Effector CD8-positive, alpha-beta T cell (primary cell): ENCODE measurements at regions not wholly inside any gene's neighbourhood (a gene's known extent, or its start where the extent isn't known, plus 50 kb on each side); places are given as distances from the start of the nearest gene placed in this dataset.
"Not testable (repeated sequence)": the region's sequence is repeated elsewhere in the genome, so short reads cannot be mapped to it uniquely, and the experiment has no call there.

ENCODE experiments used
- DNase-seq: peaks from one replicate; lab custom pipeline; 2025; lab: John Stamatoyannopoulos, UW

DNA sequence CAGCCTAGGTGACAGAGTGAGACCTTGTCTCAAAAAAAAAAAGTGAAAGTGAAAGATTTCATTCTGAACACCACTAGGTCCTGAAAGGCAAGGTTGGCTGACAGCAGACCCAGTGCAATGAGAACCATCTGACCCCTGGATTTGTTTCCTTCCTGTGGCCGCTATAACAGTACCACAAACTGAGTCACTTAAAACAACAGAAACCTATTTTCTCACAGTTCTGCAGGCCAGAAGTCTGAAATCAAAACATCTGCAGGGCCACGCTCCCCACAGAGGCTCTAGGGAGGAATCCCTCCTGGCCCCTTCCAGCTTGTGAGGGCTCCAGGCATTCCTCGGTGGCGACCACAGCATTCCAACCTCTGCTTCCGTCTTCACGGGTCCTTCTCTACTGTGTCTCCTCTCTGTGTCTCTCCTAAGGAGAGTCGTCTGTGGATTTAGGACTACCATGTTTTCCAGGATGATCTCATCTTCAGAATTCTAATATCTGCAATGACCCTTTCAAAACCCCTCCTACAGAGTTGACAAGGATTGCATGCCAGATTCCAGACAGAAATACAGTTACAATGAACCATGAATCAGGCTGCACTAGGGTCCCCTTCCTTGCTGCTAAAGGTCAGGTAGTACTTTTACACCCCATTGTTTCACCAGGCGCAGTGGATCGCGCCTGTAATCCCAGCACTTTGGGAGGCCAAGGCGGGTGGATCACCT lies 78.0 kb upstream of the ADGRL1 start:
- not testable (repeated sequence) for DNase-seq

DNA sequence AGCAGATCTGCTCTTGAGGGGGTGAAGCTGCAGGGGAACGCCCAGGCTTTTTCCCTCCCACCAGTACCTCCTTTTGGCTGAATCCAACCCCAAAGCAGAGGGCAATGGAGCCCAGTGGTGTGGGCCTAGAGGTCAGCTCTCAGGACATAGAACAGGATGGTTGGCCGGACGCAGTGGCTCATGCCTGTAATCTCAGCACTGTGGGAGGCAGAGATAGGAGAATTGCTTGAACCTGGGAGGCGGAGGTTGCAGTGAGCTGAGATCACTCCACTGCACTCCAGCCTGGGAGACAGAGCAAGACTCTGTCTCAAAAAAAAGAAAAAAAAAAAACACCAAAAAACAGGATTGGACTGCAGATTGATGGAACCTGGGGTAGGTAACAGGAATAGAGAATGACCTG lies 73.3 kb upstream of the ADGRL1 start:
- not testable (repeated sequence) for DNase-seq

DNA sequence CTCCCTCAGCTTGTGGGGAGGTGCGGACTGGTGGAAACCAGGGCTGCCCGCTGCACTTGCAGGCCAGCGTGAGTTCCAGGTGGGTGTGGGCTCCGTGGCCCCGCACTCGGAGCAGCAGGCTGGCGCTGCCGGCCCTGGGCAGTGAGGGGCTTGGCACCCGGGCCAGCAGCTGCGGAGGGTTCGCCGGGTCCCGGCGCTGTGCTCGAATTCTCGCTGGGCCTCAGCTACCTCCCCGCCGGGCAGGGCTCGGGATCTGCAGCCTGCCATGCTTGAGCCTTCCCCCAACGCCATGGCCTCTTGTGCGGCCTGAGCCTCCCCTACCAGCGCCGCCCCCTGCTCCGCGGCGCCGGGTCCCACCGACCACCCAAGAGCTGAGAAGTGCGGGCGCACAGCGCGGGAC lies 71.6 kb upstream of the ADGRL1 start:
- no peak for DNase-seq

DNA sequence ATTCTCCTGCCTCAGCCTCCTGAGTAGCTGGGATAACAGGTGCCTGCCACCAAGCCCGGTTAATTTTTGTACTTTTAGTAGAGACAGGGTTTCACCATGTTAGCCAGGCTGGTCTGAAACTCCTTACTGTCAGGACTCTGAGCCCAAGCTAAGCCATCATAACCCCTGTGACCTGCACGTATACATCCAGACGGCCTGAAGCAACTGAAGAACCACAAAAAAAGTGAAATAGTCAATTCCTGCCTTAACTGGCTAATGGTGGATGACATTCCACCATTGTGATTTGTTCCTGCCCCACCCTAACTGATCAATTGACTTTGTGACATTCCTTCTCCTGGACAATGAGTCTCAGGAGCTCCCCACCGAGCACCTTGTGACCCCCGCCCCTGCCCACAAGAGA lies 69.9 kb upstream of the ADGRL1 start:
- DNase-seq, result not testable (repeated sequence)

DNA sequence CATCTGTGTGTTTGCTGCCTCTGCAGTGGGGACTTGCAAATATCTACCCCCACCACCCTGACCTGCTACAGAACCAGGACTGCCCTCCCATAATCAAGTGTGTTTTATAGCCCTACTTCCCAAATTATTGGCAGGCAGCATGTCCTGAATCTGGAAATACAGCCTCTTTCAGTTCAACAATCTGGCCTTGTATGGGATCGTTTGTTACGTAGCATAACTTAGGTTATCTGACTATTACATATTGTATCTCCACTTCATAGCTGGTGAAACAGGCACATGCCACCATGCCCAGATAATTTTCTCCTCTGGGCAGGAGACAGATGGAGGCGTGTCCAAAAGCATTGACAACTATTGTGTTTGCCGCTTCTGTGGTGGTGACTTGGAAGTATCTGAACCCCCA lies 66.7 kb upstream of the ADGRL1 start:
- no peak for DNase-seq

DNA sequence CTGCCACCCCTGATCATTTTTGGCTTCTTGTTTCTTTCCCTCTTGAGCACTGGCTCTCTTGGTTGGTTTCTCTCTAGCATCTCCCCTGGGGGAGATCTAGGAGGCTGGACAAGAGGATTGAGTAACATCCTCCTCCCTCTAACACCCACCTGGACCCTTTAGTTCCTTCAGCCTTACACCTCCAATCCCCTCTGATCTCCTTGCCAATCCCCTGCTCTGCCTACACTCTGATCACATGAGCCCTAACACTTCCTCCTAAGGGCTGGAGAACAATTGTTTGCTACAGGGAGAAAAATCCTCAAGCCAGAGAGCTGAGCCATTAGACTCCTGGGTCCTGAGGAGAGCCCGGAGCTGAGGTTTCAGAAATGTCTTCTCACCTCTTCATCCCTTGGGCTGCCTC lies 65.9 kb upstream of the ADGRL1 start:
- no peak for DNase-seq

DNA sequence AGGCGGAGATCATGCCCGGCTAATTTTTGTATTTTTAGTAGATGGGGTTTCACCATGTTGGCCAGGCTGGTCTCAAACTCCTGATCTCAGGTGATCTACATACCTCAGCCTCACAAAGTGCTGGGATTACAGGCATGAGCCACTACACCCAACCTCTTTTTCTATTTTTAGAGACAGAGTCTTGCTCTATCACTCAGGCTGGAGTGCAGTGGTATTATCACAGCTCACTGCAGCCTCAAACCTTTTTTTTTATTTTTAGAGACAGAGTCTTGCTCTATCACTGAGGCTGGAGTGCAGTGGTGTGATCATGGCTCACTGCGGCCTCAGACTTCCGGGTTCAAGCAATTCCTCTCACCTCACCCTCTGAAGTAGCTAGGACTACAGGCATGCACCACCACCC lies 64.6 kb upstream of the ADGRL1 start:
- DNase-seq, result not testable (repeated sequence)

DNA sequence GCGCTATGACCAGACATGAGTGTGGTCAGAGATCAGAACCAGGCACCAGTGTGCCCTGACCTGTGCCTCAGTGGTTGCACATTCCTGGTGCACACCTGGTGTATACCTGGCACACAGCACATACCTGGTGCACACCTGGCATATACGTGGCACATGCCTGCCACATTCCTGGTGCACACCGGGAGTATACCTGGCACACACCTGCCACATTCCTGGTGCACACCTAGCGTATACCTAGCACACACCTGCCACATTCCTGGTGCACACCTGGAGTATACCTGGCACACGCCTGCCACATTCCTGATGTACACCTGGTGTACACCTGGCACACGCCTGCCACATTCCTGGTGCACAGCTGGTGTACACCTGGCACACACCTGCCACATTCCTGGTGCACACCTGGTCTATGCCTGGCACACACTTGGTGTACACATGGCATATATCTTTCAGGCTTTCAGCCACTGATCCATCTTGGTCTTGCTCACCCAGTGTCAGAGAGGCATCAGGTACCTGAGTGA lies 61.3 kb upstream of the ADGRL1 start:
- no peak for DNase-seq

DNA sequence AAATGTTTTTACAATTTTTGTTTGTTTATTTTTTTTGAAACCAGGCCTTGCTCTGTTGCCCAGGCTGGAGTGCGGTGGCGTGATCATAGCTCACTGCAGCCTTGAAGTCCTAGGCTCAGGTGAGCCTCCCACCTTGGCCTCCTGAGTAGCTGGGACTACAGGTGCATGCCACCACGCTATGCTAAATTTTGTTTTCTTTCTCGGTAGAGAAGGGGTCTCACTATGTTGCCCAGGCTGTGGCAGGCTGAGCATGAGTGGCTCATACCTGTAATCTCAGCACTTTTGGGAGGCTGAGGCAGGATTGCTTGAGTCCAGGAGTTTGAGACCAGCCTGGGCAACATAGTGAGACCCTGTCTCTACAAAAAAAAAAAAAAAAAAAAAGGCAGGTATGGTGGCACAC lies 60.2 kb upstream of the ADGRL1 start:
- DNase-seq, result not testable (repeated sequence)

DNA sequence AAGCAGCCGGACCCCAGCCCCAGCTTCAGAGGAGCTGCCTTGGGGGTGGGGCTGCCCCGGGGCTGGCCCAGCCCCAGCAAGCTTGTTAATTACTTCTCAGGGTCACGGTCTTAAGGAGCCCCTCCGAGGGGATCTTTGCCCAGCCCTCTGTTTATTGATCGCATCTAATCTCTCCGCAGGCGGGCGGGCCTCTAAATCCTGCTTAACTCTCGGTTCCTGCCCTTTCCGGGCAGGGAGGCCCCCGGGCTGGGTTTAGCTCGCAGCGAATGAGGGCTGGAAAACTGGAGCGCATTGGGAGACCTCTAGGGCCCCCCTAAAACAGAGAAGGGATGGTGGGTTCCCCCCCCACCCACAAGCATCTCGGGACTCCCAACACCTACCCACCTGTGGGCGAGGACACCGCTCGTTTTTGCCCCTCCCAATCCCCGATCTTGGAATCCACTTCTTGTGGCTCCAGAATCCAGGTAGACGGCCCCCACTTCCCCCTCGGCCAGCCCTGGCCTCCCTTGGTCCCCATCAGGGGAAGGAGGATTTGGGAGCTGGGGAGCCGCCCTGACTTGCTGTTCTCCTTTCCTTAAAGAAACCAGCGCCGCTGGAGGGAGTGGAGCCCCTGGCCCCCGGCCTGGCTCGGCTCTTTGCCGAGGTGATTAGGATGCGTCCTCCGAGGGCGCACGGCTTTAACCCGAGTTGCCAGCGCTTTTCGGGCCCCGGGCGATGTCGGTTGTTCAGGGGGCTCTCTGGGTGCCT lies 59.5 kb upstream of the ADGRL1 start:
- DNase-seq, result no peak

DNA sequence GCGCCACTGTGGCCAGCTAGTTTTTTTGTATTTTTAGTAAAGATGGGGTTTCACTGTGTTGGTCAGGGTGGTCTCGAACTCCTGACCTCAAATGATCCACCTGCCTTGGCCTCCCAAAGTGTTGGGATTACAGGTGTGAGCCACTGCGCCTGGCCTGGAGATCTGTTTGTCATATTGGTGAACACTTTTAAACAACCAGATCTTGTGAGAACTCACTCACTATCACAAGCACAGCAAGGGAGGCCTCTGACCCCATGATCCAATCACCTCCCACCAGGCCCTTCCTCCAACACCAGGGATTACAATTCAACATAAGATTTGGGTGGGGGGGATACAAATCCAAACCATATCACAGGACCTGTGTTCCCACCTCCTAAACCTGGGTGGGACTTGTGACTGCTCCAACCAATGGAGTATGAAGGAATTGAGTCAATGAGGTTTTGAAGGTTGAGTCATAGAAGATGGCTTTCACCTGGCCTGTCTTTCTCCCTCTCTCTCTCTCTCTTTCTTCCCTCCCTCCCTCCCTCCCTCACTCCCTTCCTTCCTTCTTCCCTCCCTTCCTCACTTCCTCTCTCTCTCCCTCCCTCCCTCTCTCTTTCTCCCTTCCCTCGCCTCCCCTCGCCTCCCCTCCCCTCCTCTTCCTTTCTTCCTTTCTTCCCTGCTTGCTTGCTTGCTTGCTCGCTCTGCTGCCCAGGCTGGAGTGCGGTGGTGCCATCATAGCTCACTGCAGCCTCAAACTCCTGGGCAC lies 50.1 kb upstream of the ADGRL1 start:
- not testable (repeated sequence) for DNase-seq
